Right lobe of liver (tissue), 4 donors: ENCODE measurements at regions not wholly inside any gene's neighbourhood (a gene's known extent, or its start where the extent isn't known, plus 50 kb on each side); places are given as distances from the start of the nearest gene placed in this dataset.

ENCODE experiments used
- POLR2A ChIP-seq: fragments of 450-650 bp; IDR thresholded peaks from one replicate; pipeline ENCODE4 v1.6.1; 2017; ENCODE audit warnings: antibody characterized with exemption, mild to moderate bottlenecking
- TF ChIP-seq, protein P1 (sequence below), 4 donors: fragments of 200-600 bp in 3 of 4; fragments of 450-650 bp in 1 of 4; IDR thresholded peaks; one replicate each; pipeline versions ENCODE4 v1.5.1 to v1.8.0; 2016 to 2022; ENCODE audit warnings: antibody characterized with exemption in 4 of 4, mild to moderate bottlenecking in 2 of 4
- donor health status: DM: no; HTN: no; CAD: no.
- donor health status: DM: no; HTN: no; CAD: no.
- donor health status: DM: no; HTN: yes; CAD: no.

GRCh38 chr5:23319901-23320300 lies 187.5 kb upstream of the PRDM9 start:
- TF ChIP-seq, protein P1, sequence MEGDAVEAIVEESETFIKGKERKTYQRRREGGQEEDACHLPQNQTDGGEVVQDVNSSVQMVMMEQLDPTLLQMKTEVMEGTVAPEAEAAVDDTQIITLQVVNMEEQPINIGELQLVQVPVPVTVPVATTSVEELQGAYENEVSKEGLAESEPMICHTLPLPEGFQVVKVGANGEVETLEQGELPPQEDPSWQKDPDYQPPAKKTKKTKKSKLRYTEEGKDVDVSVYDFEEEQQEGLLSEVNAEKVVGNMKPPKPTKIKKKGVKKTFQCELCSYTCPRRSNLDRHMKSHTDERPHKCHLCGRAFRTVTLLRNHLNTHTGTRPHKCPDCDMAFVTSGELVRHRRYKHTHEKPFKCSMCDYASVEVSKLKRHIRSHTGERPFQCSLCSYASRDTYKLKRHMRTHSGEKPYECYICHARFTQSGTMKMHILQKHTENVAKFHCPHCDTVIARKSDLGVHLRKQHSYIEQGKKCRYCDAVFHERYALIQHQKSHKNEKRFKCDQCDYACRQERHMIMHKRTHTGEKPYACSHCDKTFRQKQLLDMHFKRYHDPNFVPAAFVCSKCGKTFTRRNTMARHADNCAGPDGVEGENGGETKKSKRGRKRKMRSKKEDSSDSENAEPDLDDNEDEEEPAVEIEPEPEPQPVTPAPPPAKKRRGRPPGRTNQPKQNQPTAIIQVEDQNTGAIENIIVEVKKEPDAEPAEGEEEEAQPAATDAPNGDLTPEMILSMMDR (IDR thresholded peaks at IDR 0.05): no peak
- no peak for TF ChIP-seq POLR2A
